Neuron (in vitro differentiated cells): ENCODE measurements at regions not wholly inside any gene's neighbourhood (a gene's known extent, or its start where the extent isn't known, plus 50 kb on each side); places are given as distances from the start of the nearest gene placed in this dataset.

ENCODE experiments used
- H2AFZ ChIP-seq: one replicate; pipeline ENCODE4 v1.6.1; 2013; ENCODE audit warnings: low read depth, mild to moderate bottlenecking, inconsistent platforms, low read length, moderate library complexity
- H3K27me3 ChIP-seq: one replicate; pipeline ENCODE4 v1.6.1; 2013; ENCODE audit warnings: low read length; ENCODE audit not compliant: insufficient read depth
- H3K36me3 ChIP-seq: one replicate; pipeline ENCODE4 v1.6.1; 2013; ENCODE audit warnings: low read length; ENCODE audit not compliant: insufficient read depth
- H3K4me1 ChIP-seq: one replicate; pipeline ENCODE4 v1.6.1; 2013; ENCODE audit warnings: low read length; ENCODE audit not compliant: insufficient read depth
- H3K4me3 ChIP-seq: 2 replicates; pipeline ENCODE4 v1.5.1; 2013; ENCODE audit warnings: mild to moderate bottlenecking, low read length, moderate library complexity
- H3K9me3 ChIP-seq: one replicate; pipeline ENCODE4 v1.6.1; 2013; ENCODE audit warnings: low read length

DNA sequence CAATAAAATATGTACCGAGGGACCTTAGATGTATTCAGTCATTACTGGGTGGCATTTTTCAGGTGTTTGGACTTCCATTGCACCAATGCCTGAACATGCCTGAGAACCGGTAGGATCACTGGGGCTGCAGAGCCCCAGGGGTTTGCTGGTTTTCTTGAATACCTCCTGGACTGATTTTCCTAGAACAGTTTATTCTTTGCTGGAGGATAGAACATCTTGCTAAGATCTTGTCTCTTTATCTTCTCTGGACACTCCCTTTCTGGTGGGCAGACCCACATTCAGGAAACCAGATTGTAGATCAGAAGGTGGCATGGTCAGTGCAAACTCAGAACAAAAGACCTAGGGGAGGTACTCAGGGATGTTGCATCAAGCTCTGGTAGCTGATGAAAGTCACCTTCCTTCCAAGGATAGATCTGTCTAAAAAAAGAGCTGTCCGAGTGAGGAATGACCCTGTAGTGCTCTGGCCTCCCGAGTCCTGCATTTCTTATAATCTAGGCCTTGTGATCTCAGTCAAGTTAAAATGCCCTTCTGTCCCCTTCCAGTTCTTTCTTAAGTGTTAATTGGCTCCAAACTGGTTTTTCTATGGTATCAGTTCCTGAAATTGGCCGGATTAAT, 84.8 kb downstream of the CLDN34 start:
- Histone ChIP-seq H3K4me1 (peaks cover 19% of the 10 kb centered on the region), H3K36me3 (no peaks in the 10 kb centered on the region), H3K27me3 (peaks cover 2% of the 10 kb centered on the region), H3K9me3 (peaks cover 12% of the 10 kb centered on the region), H2AFZ (no peak overlapping the region), H3K4me3 (no peak overlapping the region)

DNA sequence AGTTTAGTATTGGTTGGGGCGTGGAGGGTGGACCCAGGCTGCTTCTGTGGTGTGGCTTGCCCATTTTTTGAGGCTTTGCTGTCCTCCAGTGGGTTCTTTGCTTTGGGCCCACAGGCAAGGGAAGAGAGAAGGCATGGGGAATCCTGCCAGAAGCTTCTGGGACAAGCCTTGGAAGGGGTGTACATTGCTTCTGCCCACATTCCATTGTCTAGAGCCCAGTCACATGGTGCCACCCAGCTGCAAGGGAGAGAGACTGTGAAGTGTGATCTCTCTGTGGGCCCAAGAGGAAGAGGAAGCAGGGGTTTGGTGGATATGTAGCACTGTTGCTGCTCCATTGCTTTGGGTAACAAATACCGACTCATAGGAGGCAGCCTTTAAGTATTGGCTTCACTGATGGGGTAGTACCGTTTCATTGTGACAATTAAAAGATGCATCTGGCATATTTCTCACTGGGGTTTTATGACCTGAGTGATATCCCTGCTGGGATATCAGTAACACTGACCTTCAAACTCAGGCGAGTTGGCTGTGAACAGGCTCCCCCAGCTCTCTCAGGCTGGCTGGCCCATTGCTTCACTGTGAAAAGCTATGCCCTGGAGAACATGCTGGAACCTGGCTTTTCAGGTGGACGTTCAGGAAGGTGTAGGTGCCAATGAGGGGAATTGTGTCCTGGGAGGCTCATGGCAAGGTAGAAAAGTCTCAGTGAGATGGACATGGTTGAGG, 85.9 kb downstream of the CLDN34 start:
- H3K27me3 ChIP-seq = peaks cover 2% of the 10 kb centered on the region

DNA sequence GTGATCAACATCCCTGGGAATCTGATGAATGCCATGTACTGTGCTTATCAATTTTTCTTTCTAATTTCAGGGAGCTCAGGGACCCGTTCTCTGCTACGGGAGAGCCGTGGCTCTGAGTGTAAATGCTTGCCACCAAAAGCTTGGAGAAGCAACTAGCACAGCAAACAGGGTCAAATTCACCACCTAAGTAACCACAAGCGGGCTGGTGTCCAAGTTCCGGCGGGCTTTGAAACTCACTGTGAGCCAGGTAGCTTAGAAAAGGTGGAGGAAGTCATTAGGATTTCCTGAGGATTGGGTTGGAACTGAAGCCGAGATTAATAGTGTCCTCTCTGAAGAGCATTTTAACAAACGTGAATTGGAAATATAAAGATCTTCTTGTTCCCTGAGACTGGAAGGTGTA, 87.2 kb downstream of the CLDN34 start:
- Histone ChIP-seq H3K36me3 (no peaks in the 10 kb centered on the region), H3K9me3 (peaks cover 12% of the 10 kb centered on the region), H3K27me3 (peaks cover 2% of the 10 kb centered on the region), H3K4me3 (no peak overlapping the region), H2AFZ (no peak overlapping the region), H3K4me1 (peaks cover 7% of the 10 kb centered on the region)

More for the DNA sequence above, 85.9 kb downstream of the CLDN34 start:
- no peak overlapping the region for H3K4me3 ChIP-seq
- H2AFZ ChIP-seq = no peak overlapping the region
- H3K9me3 ChIP-seq = peaks cover 12% of the 10 kb centered on the region
- peaks cover 9% of the 10 kb centered on the region for H3K4me1 ChIP-seq
- no peaks in the 10 kb centered on the region for H3K36me3 ChIP-seq

DNA sequence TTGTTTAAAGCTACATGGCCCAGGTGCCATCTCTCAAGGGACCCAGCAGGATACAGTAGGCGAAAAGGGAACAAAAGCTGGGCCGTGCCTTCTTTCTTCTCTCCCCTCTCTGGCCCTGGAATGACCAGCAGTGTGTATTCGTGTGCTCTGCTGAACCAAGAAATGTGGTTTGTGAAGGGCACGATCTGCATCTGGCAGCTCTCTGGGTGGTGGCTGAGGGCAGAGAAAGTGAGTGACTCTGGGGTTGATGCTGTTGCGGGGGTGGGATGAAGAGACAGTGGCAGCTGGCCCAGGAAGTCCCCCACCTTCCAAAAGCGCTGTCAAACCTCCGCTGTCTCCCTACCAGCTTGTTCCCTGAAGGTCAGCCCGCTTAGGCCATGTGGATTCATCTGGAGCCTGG, 88.3 kb downstream of the CLDN34 start:
- no peaks in the 10 kb centered on the region for H3K4me1 ChIP-seq
- no peak overlapping the region for H2AFZ ChIP-seq
- H3K27me3 ChIP-seq = peaks cover 2% of the 10 kb centered on the region
- peaks cover 12% of the 10 kb centered on the region for H3K9me3 ChIP-seq
- H3K4me3 ChIP-seq = no peak overlapping the region
- H3K36me3 ChIP-seq = no peaks in the 10 kb centered on the region

DNA sequence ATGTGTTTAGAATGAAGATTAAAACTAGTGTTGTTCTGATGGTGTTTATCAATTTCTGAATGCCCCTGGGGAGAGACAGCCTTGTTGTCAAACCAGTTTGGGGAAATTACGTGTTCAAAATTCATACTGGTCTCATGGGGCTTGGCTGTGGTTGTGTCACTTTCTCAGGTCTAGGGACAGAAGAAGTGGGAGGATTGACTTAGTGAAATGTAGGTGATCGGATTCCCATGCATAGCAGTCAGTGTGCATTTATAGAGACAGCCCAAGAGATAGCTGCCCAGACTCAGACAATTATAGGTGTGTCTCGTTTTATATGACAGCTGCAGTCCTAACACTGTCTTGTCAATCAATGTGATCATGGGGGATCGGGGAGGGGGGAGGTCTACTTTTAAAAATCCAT, 94.4 kb upstream of the CLCN4 start:
- Histone ChIP-seq H3K27me3 (no peaks in the 10 kb centered on the region), H3K4me3 (no peak overlapping the region), H3K36me3 (no peaks in the 10 kb centered on the region), H3K9me3 (no peaks in the 10 kb centered on the region), H2AFZ (no peak overlapping the region), H3K4me1 (no peaks in the 10 kb centered on the region)

DNA sequence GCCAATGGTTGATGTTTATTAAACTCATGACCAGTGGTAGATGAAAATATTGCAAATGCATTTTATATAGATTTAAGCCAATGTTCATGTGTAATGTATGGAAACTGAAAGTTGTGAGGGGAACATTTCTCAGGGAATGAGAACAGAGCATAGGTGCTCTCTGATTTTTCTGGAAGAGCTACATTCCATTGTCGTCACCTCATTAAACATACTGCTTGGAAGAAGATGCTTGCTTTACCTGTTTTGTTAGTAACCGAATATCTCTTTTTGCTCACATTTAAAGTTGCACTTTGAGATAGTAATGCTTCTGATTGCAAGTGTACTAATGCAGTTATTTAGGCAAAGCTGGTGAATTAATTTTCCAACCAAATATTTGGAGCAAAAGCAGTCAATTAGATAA, 93.8 kb upstream of the CLCN4 start:
- H3K9me3 ChIP-seq = no peaks in the 10 kb centered on the region
- no peaks in the 10 kb centered on the region for H3K36me3 ChIP-seq

DNA sequence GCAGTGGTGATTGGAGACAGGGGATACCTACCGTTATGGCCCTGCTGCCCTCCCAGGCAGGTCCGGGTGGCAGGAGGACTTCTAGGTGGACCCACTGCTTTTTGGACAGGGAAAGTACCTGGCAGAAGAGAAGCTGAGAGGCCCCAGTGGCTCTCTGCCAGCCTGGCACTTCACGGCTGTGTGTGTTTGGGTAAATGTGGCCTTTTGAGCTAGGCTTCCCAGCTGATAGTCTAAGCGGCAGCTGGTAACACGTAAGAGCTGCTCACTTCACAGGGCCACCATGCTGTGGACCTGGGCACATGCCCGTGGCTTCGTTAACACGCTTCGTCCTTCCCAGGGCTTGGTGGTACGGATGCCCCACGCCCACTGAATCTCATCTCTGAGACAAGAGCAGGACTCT, 92.0 kb upstream of the CLCN4 start:
- H3K27me3 ChIP-seq = no peaks in the 10 kb centered on the region
- no peaks in the 10 kb centered on the region for H3K9me3 ChIP-seq
- no peaks in the 10 kb centered on the region for H3K4me1 ChIP-seq
- no peak overlapping the region for H2AFZ ChIP-seq
- H3K4me3 ChIP-seq = no peak overlapping the region
- H3K36me3 ChIP-seq = no peaks in the 10 kb centered on the region

More for the DNA sequence above, 93.8 kb upstream of the CLCN4 start:
- Histone ChIP-seq H3K4me1 (no peaks in the 10 kb centered on the region), H2AFZ (no peak overlapping the region), H3K27me3 (no peaks in the 10 kb centered on the region), H3K4me3 (no peak overlapping the region)

DNA sequence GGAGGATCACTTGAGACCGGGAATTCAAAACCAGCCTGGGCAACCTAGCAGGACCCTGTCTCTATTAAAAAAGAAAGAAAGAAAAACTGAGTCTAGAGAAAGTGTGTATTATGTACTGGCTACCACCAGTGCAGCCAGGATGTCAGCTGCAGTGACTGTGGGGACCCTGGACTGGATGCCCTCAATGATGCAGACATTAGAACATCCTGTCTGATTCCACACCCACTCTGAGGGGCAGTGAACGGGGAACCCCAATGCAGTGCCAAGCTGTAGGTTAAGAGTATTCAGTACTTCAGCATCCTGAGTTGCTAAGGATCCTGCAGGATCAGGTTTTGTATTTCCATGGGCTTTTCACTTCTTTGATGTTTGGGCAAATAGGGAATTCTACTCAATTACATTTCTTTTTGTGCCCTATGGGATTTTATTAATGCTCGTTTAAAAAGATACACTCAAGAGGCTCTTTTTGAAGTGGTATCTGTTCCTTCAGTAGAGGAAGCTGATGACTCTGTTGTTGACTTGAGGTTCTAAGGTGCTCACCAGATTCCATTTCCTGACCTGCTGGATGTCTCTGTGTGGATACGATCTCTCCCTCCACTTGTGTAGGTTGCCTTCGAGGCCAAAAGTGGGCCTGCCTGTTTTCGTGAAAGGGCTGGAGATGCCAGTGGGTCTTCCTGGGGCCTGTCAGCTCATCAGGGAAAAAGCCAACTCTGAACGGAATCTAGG, 85.9 kb upstream of the CLCN4 start:
- Histone ChIP-seq H3K27me3 (no peaks in the 10 kb centered on the region), H3K4me1 (no peaks in the 10 kb centered on the region), H2AFZ (no peak overlapping the region), H3K4me3 (no peak overlapping the region), H3K9me3 (peaks cover 2% of the 10 kb centered on the region), H3K36me3 (peaks cover 2% of the 10 kb centered on the region)

DNA sequence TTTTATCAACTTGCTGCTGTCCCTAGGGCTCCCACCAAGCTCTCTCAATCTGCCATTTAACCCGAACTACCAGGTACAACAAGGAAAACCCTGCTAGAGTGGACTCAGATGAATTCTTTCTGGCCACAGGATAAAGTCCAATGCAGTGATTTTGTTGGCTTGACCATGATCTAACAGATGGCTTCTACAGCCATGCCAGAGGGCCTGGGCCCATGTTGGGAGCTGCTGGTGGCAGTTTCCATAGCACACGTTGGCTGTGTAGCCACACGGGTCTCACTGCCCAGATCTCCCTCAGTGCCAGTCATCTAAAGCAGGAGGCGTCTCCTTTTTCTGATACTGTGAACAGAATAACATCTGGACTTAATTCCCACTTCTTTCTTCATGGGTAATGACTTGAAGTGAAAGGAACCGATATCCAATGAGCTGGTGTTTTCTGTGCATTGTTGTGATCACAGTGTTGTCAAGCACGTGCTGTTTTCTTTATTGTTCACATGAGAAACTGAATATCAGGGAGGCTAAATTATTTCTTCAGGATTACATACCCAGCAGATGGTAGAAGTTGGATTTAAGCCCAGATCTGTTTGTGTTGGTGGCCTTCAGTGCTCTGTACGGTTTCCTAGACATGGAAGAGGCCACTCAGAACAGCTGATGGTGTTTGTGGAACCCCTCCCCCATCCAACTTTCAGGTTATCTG, 85.2 kb upstream of the CLCN4 start:
- Histone ChIP-seq H3K36me3 (peaks cover 2% of the 10 kb centered on the region), H3K27me3 (no peaks in the 10 kb centered on the region), H3K4me3 (no peak overlapping the region), H2AFZ (no peak overlapping the region), H3K9me3 (peaks cover 2% of the 10 kb centered on the region), H3K4me1 (no peaks in the 10 kb centered on the region)

DNA sequence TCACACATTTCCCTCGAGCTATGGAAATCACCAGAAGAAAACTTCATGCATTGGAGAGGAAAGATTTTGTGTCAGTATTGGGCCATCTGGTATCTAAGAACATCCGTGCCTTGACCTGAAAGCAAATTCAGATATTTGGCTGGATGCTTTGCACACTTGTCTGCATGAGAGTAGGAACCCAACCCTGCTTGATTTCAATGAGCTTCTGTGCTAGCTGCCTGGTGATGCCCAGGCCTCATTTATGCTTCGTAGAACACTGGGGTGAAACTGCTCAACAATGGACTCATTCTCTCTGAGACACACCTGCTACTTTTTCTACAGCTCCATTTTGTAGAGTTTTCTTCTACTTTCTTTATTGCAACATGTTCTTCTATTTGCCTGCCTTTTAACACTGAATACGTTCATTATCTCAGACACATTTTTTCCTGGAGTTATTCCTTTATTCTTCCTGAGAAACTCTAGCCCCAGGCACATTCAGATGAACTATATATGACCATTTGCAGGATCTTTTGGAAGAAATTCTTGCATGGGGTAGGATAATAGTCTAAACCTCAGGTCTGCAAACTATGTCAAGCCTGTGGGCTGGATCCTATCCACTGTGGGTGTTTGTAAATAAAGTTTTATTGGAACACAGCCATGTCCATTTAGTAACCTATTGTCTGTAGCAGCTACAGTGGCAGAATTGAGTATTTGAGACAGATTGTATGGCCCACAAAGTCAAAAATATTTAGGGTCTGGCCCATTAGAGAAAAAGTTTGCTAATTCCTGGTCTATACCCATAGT, 83.8 kb upstream of the CLCN4 start:
- Histone ChIP-seq H3K9me3 (peaks cover 2% of the 10 kb centered on the region), H2AFZ (no peak overlapping the region), H3K4me3 (no peak overlapping the region), H3K36me3 (peaks cover 2% of the 10 kb centered on the region), H3K27me3 (no peaks in the 10 kb centered on the region), H3K4me1 (no peaks in the 10 kb centered on the region)

DNA sequence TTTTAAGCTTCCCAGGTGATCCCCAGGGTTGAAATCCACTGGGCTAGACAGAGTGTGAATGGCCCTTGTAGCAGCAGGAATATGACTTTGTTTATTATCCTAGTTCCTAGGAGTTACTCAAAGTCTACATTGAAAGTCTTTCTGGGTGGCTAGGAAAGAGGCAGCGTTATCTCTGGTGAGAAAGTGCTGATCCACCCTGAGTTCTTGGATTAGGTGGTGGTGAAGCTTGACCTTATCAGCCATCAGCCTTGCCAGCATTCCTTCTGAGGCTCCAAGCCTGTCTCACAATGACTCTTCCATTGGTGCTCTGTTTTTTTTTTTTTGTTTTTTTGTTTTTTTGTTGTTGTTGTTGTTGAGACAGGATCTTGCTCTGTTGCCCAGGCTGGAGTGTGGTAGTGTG, 83.1 kb upstream of the CLCN4 start:
- H2AFZ ChIP-seq = no peak overlapping the region
- H3K4me1 ChIP-seq = no peaks in the 10 kb centered on the region
- no peaks in the 10 kb centered on the region for H3K27me3 ChIP-seq
- H3K36me3 ChIP-seq = peaks cover 2% of the 10 kb centered on the region
- H3K4me3 ChIP-seq = no peak overlapping the region
- peaks cover 2% of the 10 kb centered on the region for H3K9me3 ChIP-seq

DNA sequence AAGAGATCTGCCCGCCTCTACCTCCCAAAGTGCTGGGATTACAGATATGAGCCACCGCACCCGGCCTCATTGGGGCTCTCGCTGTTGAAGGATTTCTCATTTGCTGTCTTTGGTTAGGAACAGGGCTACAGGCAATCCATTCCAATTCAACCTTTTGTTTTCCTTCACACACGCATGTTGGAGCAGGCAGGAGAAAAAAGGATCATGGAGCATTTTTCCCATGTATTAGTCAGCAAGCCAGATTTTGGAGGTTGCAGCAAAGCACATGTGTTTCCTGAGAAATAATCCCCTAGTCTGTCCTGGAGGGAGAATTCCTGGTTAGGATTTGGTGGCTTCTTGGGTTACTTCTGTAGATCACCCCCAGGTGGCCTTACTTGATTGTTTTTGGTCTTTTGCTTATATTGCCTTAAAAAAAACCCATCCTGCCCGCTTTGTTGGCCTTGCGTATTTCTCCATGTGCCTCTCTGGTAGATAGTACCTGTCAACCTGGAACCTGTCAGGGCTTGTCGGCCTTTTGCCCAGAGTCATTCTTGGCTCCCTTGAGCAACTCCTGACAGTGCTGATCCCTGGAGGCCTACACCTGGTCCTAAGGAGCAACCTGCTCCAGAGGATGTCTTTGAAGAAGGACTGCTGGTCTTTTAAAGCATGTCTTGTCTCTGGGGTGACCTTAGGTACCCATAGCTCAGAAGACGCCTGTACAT, 82.4 kb upstream of the CLCN4 start:
- Histone ChIP-seq H3K4me1 (no peaks in the 10 kb centered on the region), H3K36me3 (peaks cover 2% of the 10 kb centered on the region), H2AFZ (no peak overlapping the region), H3K27me3 (no peaks in the 10 kb centered on the region), H3K9me3 (peaks cover 2% of the 10 kb centered on the region), H3K4me3 (no peak overlapping the region)
